ENCODE measurements at regions not wholly inside any gene's neighbourhood (a gene's known extent, or its start where the extent isn't known, plus 50 kb on each side); places are given as distances from the start of the nearest gene placed in this dataset.

- TF ChIP-seq REST (IDR thresholded peaks at IDR 0.05; ENCODE audit: insufficient replicate concordance, low read depth) (no peak), CTCF (IDR thresholded peaks at IDR 0.05; ENCODE audit: insufficient read depth, low read length) (no peak)
Observed at GRCh38 chr20:39719293-39719692, 757.1 kb downstream of the DHX35 start.
